ENCODE measurements at regions not wholly inside any gene's neighbourhood (a gene's known extent, or its start where the extent isn't known, plus 50 kb on each side); places are given as distances from the start of the nearest gene placed in this dataset.

GRCh38 chr15:96538491-96538890, 208.0 kb downstream of the NR2F2 start:
- no peak for TF ChIP-seq CTCF (IDR thresholded peaks at IDR 0.05)
- Histone ChIP-seq H3K4me1 (no peaks in the 10 kb centered on the region), H3K36me3 (no peaks in the 10 kb centered on the region), H3K9me3 (no peaks in the 10 kb centered on the region), H3K27ac (no peak overlapping the region), H3K27me3 (ENCODE audit: low read depth) (no peaks in the 10 kb centered on the region), H3K4me3 (no peak overlapping the region)
- DNase-seq (no peak), ATAC-seq (no peak)
- intact Hi-C loops (cut with DNase I): no loop called here

- no peaks in the 10 kb centered on the region for H3K9me3 ChIP-seq
- ATAC-seq: no peak
- H3K27me3 ChIP-seq (ENCODE audit: low read depth): no peaks in the 10 kb centered on the region
- TF ChIP-seq CTCF (IDR thresholded peaks at IDR 0.05): no peak
- H3K36me3 ChIP-seq: no peaks in the 10 kb centered on the region
- H3K4me1 ChIP-seq: no peaks in the 10 kb centered on the region
- H3K27ac ChIP-seq: no peak overlapping the region
- H3K4me3 ChIP-seq: no peak overlapping the region
- intact Hi-C loops (cut with DNase I): no loop called here
- no peak for DNase-seq
These were observed 209.8 kb downstream of the NR2F2 start for GRCh38 chr15:96540283-96540682.

- no peak for TF ChIP-seq CTCF (IDR thresholded peaks at IDR 0.05)
- DNase-seq (no peak), ATAC-seq (no peak)
- intact Hi-C loops (cut with DNase I): no loop called here
- Histone ChIP-seq H3K27ac (no peak overlapping the region), H3K27me3 (ENCODE audit: low read depth) (no peaks in the 10 kb centered on the region), H3K4me1 (no peaks in the 10 kb centered on the region), H3K36me3 (no peaks in the 10 kb centered on the region), H3K9me3 (no peaks in the 10 kb centered on the region), H3K4me3 (no peak overlapping the region)
These were observed 211.8 kb downstream of the NR2F2 start for GRCh38 chr15:96542130-96542770.

GRCh38 chr15:96544162-96544756, 213.8 kb downstream of the NR2F2 start:
- no peak for TF ChIP-seq CTCF (IDR thresholded peaks at IDR 0.05)
- ATAC-seq: no peak

GRCh38 chr15:96549136-96549535, 218.6 kb downstream of the NR2F2 start:
- no peak overlapping the region for H3K27ac ChIP-seq
- no peak overlapping the region for H3K4me3 ChIP-seq
- no peak for DNase-seq
- intact Hi-C loops (cut with DNase I): no loop called here
- no peak for ATAC-seq
- no peaks in the 10 kb centered on the region for H3K9me3 ChIP-seq
- no peak for TF ChIP-seq CTCF (IDR thresholded peaks at IDR 0.05)
- H3K36me3 ChIP-seq: no peaks in the 10 kb centered on the region
- no peaks in the 10 kb centered on the region for H3K27me3 ChIP-seq (ENCODE audit: low read depth)
- no peaks in the 10 kb centered on the region for H3K4me1 ChIP-seq

More at GRCh38 chr15:96544162-96544756, 213.8 kb downstream of the NR2F2 start:
- Histone ChIP-seq H3K27me3 (ENCODE audit: low read depth) (no peaks in the 10 kb centered on the region), H3K27ac (no peak overlapping the region), H3K36me3 (no peaks in the 10 kb centered on the region), H3K4me1 (no peaks in the 10 kb centered on the region), H3K4me3 (no peak overlapping the region), H3K9me3 (no peaks in the 10 kb centered on the region)
- no peak for DNase-seq
- intact Hi-C loops (cut with DNase I): no loop called here
